Uterus (tissue), 2 donors: ENCODE measurements at regions not wholly inside any gene's neighbourhood (a gene's known extent, or its start where the extent isn't known, plus 50 kb on each side); places are given as distances from the start of the nearest gene placed in this dataset.

Experiments
- POLR2A ChIP-seq, 2 donors: fragments of 450-650 bp; IDR thresholded peaks; one replicate each; pipeline ENCODE4 v1.6.1; 2016; ENCODE audit warnings: antibody characterized with exemption in 2 of 2, mild to moderate bottlenecking in 1 of 2, moderate library complexity in 1 of 2
- TF ChIP-seq, protein P1 (sequence below), 4 experiments: fragments of 200-600 bp in 2 of 4; fragments of 450-650 bp in 2 of 4; sonication (generic) in 2 of 4; IDR thresholded peaks; one replicate each; pipeline ENCODE4 v1.5.1; 2016 to 2019; ENCODE audit warnings: antibody characterized with exemption in 4 of 4, mild to moderate bottlenecking in 2 of 4, moderate library complexity in 1 of 4

GRCh38 chr2:48009256-48009655 is 103.0 kb upstream of the FBXO11 start:
- TF ChIP-seq, protein P1, sequence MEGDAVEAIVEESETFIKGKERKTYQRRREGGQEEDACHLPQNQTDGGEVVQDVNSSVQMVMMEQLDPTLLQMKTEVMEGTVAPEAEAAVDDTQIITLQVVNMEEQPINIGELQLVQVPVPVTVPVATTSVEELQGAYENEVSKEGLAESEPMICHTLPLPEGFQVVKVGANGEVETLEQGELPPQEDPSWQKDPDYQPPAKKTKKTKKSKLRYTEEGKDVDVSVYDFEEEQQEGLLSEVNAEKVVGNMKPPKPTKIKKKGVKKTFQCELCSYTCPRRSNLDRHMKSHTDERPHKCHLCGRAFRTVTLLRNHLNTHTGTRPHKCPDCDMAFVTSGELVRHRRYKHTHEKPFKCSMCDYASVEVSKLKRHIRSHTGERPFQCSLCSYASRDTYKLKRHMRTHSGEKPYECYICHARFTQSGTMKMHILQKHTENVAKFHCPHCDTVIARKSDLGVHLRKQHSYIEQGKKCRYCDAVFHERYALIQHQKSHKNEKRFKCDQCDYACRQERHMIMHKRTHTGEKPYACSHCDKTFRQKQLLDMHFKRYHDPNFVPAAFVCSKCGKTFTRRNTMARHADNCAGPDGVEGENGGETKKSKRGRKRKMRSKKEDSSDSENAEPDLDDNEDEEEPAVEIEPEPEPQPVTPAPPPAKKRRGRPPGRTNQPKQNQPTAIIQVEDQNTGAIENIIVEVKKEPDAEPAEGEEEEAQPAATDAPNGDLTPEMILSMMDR (IDR thresholded peaks at IDR 0.05), result no peak
- no peak for TF ChIP-seq POLR2A (IDR thresholded peaks at IDR 0.05)
